Kidney (tissue), 13 donors: ENCODE measurements at regions not wholly inside any gene's neighbourhood (a gene's known extent, or its start where the extent isn't known, plus 50 kb on each side); places are given as distances from the start of the nearest gene placed in this dataset.

Experiments
- DNase-seq, 5 donors: peaks; one replicate each; pipeline ENCODE4 v3.0.0-alpha.2; 2013 to 2020
- FAIRE-seq: peaks from 2 replicates; lab custom pipeline; 2012; peaks lifted over from hg19 to GRCh38; lab: Jason Lieb, UNC
- H3K27ac ChIP-seq, 2 donors: one replicate each; pipeline ENCODE4 v1.7.0; 2013; ENCODE audit warnings: low read depth in 2 of 2, low read length in 2 of 2, inconsistent platforms in 1 of 2
- H3K27me3 ChIP-seq: one replicate; pipeline ENCODE4 v1.7.1; 2013; ENCODE audit warnings: low read length, inconsistent platforms; ENCODE audit not compliant: control insufficient read depth, insufficient read depth
- H3K36me3 ChIP-seq, 3 donors: one replicate each; pipeline versions ENCODE4 v1.7.0 to v1.7.1; 2013; ENCODE audit warnings: low read length in 3 of 3, control low read depth in 1 of 3, inconsistent platforms in 1 of 3; ENCODE audit not compliant: insufficient read depth in 3 of 3, control insufficient read depth in 2 of 3
- H3K4me1 ChIP-seq, 3 donors: one replicate each; pipeline versions ENCODE4 v1.7.0 to v1.7.1; 2013; ENCODE audit warnings: low read length in 3 of 3, inconsistent platforms in 1 of 3, low read depth in 1 of 3; ENCODE audit not compliant: control insufficient read depth in 2 of 3, insufficient read depth in 2 of 3
- H3K4me3 ChIP-seq, 3 donors: one replicate each; pipeline versions ENCODE4 v1.7.0 to v1.8.1; 2013; ENCODE audit warnings: low read length in 3 of 3, control low read depth in 1 of 3, inconsistent platforms in 1 of 3
- H3K9ac ChIP-seq, 3 donors: one replicate each; pipeline versions ENCODE4 v1.7.0 to v1.7.1; 2013; ENCODE audit warnings: low read length in 3 of 3, control low read depth in 1 of 3, inconsistent platforms in 1 of 3
- H3K9me3 ChIP-seq, 3 donors: one replicate each; pipeline versions ENCODE4 v1.7.0 to v1.7.1; 2013; ENCODE audit warnings: low read length in 3 of 3, control low read depth in 1 of 3, inconsistent platforms in 1 of 3; ENCODE audit not compliant: control insufficient read depth in 2 of 3, insufficient read depth in 1 of 3
- CTCF ChIP-seq: IDR thresholded peaks from 3 replicates; pipeline ENCODE4 v1.5.1; 2012; ENCODE audit warnings: mild to moderate bottlenecking, moderate library complexity, borderline replicate concordance; ENCODE audit not compliant: insufficient read depth; ENCODE audit errors: extremely low read depth
- intact Hi-C: fragments of 100-400 bp; cut with DNase I; formaldehyde crosslinking; loops from one replicate; pipeline ENCODE4 v1.11.1; 2022
- donor health status: control.
- donor health status: control.
- donor health status: control.
- donor health status: control.
- donor health status: control.
- donor health status: DM: yes; HTN: yes; CAD: no.
- donor health status: Normal renal cell carcinoma (clear cell type).

GRCh38 chr13:86155756-86156155, 356.5 kb upstream of the SLITRK6 start:
- no peaks in the 10 kb centered on the region for H3K9me3 ChIP-seq
- H3K36me3 ChIP-seq: no peaks in the 10 kb centered on the region
- DNase-seq: no peak
- H3K27me3 ChIP-seq: no peaks in the 10 kb centered on the region
- no peak overlapping the region for H3K27ac ChIP-seq
- intact Hi-C loops: no loop called here
- FAIRE-seq: no peak
- no peak overlapping the region for H3K9ac ChIP-seq
- TF ChIP-seq CTCF: no peak
- no peaks in the 10 kb centered on the region for H3K4me1 ChIP-seq
- H3K4me3 ChIP-seq: no peak overlapping the region

GRCh38 chr13:86142080-86142479, 342.9 kb upstream of the SLITRK6 start:
- H3K27ac ChIP-seq: no peak overlapping the region
- no peaks in the 10 kb centered on the region for H3K27me3 ChIP-seq
- no peak overlapping the region for H3K9ac ChIP-seq
- H3K36me3 ChIP-seq: no peaks in the 10 kb centered on the region
- TF ChIP-seq CTCF: no peak
- H3K4me1 ChIP-seq: no peaks in the 10 kb centered on the region
- no peak for DNase-seq
- no peak overlapping the region for H3K4me3 ChIP-seq
- FAIRE-seq: peak; percentile 3
- no peaks in the 10 kb centered on the region for H3K9me3 ChIP-seq
- intact Hi-C loops: no loop called here

GRCh38 chr13:86135856-86136255, 336.6 kb upstream of the SLITRK6 start:
- Histone ChIP-seq H3K27ac (no peak overlapping the region), H3K4me1 (no peaks in the 10 kb centered on the region), H3K36me3 (no peaks in the 10 kb centered on the region), H3K27me3 (no peaks in the 10 kb centered on the region), H3K9me3 (no peaks in the 10 kb centered on the region), H3K4me3 (no peak overlapping the region), H3K9ac (no peak overlapping the region)
- no peak for TF ChIP-seq CTCF
- FAIRE-seq: no peak
- intact Hi-C loops: no loop called here
- DNase-seq: no peak

- Histone ChIP-seq H3K4me3 (no peak overlapping the region), H3K4me1 (no peaks in the 10 kb centered on the region), H3K27me3 (no peaks in the 10 kb centered on the region), H3K9me3 (no peaks in the 10 kb centered on the region), H3K36me3 (no peaks in the 10 kb centered on the region), H3K9ac (no peak overlapping the region), H3K27ac (no peak overlapping the region)
- no peak for DNase-seq
- no peak for FAIRE-seq
- no peak for TF ChIP-seq CTCF
- intact Hi-C loops: no loop called here
These were observed 322.7 kb upstream of the SLITRK6 start for GRCh38 chr13:86121881-86122280.
